LNCaP clone FGC (cell line): ENCODE measurements at regions not wholly inside any gene's neighbourhood (a gene's known extent, or its start where the extent isn't known, plus 50 kb on each side); places are given as distances from the start of the nearest gene placed in this dataset.

Experiments
- DNase-seq: peaks from one replicate; pipeline ENCODE4 v3.0.0-alpha.2; 2011; ENCODE audit warnings: low read depth
- H3K4me3 ChIP-seq: 2 replicates; pipeline ENCODE4 v1.5.1; 2011; ENCODE audit warnings: mild to moderate bottlenecking, low read depth, low read length, control low read depth
- TF ChIP-seq, protein P1 (sequence below): IDR thresholded peaks from 2 replicates; pipeline ENCODE4 v1.5.1; 2012; ENCODE audit warnings: mild to moderate bottlenecking; ENCODE audit not compliant: control insufficient read depth, insufficient read depth; ENCODE audit errors: extremely low read depth

DNA sequence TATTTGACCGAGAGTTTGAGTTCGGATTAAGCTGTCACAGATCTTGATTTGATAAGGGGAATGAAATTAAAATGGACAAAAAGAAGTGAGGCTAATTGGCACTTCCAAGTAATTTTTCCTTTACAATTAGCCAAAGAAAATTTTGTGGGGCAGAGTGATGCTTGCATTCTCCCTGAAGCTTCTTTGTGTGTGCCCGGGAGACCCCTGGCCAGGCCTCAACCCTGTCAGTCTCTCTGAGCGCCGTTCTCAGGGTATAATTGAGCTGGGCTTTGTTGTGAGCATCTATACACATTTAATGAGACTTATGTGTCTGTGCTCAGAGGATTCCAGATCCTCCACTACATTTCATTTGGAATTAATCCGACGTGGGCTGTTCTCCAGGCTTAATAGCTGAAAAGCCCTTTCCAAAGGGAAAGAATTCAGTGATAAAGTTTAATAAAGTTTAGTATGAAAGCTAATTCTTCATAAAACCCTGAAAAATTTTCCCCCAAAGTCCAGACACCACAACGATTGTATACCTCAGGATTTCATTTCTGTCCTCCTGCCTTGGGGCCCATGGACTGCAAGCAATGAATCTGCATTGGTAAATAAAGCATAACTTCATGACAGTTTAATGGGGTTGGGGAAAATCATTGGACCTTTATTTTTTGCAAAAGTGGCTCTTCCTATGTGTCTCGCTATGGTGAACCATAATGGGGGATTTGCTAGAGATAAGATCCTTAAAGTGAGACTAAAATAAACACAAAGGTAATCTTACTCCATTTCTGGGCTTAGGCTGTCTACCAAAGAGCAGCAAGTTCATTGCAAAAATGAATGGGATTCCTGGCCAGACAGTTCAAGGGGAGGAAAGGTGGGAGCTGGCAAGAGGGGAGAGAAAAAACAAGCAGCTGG, 292.6 kb downstream of the C12orf75 start:
- DNase-seq: no peak

DNA sequence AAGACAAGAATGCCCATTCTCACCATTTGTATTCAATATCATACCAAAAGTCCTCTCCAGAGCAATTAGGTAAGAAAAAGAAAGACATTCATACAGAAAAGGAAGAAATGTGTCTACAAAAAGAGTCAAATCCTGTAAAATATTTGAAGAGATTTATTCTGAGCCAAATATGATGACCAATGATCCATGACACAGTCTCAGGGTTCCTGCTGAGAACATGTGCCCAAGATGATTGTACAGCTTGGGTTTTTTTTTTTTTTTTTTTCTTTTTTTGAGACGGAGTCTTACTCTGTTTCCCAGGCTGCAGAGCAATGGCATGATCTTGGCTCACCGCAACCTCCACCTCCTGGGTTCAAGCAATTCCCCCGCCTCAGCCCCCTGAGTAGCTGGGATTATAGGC, 296.2 kb downstream of the C12orf75 start:
- H3K4me3 ChIP-seq: no peak overlapping the region
- TF ChIP-seq, protein P1, sequence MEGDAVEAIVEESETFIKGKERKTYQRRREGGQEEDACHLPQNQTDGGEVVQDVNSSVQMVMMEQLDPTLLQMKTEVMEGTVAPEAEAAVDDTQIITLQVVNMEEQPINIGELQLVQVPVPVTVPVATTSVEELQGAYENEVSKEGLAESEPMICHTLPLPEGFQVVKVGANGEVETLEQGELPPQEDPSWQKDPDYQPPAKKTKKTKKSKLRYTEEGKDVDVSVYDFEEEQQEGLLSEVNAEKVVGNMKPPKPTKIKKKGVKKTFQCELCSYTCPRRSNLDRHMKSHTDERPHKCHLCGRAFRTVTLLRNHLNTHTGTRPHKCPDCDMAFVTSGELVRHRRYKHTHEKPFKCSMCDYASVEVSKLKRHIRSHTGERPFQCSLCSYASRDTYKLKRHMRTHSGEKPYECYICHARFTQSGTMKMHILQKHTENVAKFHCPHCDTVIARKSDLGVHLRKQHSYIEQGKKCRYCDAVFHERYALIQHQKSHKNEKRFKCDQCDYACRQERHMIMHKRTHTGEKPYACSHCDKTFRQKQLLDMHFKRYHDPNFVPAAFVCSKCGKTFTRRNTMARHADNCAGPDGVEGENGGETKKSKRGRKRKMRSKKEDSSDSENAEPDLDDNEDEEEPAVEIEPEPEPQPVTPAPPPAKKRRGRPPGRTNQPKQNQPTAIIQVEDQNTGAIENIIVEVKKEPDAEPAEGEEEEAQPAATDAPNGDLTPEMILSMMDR: no peak
- DNase-seq: no peak

More for the DNA sequence above, 292.6 kb downstream of the C12orf75 start:
- TF ChIP-seq, protein P1: no peak
- H3K4me3 ChIP-seq: no peak overlapping the region

DNA sequence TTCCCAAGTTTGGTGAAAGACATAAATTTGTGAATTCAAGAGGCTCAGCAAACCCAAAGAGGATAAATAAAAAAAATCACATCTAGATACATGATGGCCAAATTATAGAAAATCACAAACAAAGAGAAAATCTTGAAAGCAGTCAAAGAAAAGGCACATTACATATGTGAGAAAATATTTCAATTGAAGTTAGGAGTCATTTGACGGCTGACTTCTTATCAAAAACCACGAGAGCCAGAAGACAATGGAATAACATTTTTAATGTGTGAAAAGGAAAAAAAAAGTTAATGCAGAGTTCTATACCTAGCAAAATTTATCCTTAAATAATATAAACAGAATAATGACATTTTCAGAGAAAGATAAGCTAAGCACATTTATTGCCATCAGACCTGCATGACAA, 307.0 kb downstream of the C12orf75 start:
- no peak overlapping the region for H3K4me3 ChIP-seq
- TF ChIP-seq, protein P1: no peak
- no peak for DNase-seq

DNA sequence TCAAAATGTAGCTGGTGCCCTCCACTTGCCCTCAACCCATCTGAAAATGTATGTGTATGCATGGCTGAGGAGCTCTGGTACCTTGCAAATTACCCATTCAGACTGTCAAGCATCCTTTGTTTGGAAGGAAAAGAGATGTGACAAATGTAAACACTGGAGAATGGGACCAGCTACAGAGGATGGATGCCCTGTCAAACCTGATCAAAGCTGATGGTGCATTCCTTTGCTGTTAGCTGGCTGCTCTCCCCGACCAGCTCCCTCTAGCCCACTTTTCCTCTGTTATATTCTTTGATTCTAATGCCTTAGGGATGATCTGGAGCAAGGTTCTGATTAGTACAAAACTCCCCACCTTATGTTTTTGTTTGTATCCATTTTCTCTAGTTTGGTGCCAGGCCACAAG, 310.3 kb downstream of the C12orf75 start:
- TF ChIP-seq, protein P1: no peak
- H3K4me3 ChIP-seq: no peak overlapping the region
- DNase-seq: no peak

DNA sequence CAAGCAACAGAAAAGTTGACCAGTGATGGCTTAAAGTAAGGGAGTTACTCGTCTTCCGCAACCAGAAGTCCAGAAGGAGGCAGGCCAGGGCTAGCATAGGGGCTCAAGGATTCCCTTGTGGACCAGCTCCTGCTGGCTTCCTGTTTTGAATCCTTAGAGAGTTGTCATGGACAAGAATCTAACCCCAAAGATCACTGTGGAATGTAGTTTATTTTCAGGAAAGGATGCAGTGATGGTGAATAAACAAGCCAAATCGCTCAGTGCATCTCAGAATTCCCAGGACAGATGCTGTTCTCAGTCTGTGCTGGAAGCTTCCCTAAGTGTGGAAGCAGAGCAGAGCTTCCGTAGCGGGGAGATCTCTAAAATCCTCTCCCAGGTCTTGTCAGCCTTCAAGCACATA, 311.3 kb downstream of the C12orf75 start:
- DNase-seq: no peak
- H3K4me3 ChIP-seq: no peak overlapping the region
- TF ChIP-seq, protein P1: no peak

DNA sequence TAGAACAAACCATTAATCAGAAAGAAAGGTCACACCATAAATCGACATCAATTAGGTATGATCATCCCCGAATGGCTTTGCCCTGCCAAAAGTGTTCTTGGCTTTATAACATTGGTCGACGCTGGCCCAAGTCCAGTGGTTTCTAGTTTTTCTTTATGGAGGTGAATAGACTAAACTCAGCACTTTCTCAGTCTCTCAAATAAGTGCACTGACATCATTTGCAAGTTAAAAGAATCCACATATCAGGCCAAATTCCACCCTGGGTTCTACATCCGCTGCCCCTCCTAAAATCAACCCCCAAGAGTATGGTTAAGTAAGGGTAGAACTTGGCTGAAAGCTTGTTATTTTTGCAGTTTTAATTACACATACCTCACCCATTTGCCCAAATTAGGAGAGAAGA, 314.3 kb downstream of the C12orf75 start:
- TF ChIP-seq, protein P1: no peak
- no peak overlapping the region for H3K4me3 ChIP-seq
- no peak for DNase-seq

DNA sequence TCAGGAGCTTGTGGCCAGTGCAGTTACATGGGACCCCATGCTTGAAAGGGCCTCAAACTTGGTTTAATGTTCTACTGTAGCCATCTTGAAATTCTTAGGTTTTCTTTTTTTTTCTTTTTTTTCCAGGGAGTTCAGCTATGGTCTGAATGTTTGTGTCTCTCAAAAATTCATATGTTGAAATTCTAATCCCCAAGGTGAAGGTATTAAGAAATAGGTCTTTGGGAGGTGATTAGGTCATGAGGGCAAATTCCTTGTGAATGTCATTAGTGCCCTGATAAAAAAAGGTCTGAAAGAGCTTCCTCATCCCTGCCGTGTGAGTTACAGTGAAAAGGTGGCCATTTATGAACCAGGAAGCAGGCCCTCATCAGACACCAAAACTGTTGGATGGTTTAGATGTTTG, 324.1 kb downstream of the C12orf75 start:
- no peak overlapping the region for H3K4me3 ChIP-seq
- TF ChIP-seq, protein P1: no peak

More for the DNA sequence above, 324.1 kb downstream of the C12orf75 start:
- DNase-seq: no peak
